ENCODE measurements at regions not wholly inside any gene's neighbourhood (a gene's known extent, or its start where the extent isn't known, plus 50 kb on each side); places are given as distances from the start of the nearest gene placed in this dataset.

DNA sequence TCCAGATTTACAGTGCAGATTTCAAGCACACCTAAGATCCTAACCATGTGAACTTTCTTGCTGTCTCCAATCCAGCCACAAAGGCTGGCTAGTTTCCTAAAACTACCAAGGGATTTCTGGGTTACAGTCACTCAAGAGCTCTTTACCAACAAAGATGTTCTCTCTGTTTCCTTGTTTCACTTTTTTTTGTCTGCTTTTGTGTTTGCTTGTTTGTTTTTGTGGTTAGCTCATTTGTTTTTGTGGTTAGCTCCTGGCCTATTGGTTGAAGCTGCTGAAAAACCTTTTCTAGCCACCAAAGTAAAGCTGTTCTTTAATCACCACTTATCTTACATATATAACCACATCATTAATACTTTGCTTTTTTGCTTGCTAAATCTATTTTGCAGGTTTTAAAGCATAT is 642.5 kb upstream of the GALNTL6 start:
- DNase-seq (ENCODE audit: low read depth in 2 of 3, low spot score in 1 of 3): no peak

DNA sequence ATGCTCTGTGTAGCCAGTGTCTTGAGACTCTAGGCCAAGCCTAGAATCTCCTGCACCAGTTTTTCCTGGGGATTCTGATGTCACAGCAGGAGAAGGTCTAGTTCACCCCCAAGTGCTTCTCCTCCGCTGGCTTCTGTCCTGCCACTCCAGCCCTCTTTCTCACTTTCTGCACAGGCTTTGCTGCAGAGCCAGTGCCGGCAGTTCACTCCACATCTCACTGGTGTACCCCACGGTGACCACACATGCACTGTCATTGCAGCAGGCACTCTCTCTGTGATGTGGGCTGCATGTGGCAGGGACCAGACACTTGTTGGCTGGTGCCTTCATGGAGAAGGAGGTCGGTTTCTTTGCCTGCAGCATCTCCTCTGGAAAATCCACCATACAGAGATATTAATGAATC is 643.8 kb upstream of the GALNTL6 start:
- no peak for DNase-seq (ENCODE audit: low read depth in 2 of 3, low spot score in 1 of 3)

DNA sequence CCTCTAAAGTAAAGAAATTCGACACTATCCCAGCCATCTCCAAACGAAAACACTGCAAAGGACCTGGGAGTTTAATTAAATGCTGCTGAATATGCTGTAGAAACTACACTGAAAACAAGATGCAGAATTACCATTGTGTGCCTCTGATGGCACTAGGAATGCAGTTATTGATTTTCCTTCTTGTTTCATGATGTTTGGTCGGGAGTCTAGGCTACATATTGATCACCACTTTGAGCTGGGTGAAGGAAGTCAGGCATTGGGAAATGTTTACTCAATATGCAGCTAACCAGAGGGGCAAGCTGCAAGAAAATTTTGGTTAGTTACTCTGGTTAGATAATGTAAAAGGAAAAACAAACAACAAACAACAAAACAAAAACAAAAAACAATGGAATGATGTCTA is 650.7 kb upstream of the GALNTL6 start:
- no peak for DNase-seq (ENCODE audit: low read depth in 2 of 3, low spot score in 1 of 3)

DNA sequence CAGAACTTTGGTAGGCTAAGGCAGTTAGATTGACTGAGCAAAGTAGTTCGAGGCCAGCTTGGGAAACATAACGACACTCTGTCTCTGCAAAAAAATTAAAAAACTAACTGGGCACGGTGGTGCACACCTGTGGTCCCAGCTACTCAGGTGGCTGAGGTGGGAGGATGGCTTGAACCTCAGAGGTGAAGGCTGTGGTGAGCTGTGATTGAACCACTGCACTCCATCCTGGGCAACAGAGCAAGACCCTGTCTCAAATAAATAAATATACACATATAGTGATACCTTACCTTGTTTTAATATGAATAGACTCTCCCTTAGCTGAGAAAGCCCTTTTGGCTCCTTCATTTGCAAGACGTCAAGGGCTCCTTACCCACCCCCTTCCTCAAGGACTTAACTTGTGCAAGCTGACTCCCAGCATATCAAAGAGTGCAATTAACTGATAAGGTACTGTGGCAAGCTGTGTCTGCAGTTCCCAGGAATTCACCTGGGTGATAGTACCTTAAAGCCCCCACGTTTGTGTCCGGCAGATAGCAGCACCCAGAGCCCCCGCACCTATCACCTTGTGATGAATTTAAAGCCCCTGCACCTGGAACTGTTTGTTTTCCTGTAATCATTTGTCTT is 655.6 kb upstream of the GALNTL6 start:
- DNase-seq (ENCODE audit: low read depth in 2 of 3, low spot score in 1 of 3): no peak

DNA sequence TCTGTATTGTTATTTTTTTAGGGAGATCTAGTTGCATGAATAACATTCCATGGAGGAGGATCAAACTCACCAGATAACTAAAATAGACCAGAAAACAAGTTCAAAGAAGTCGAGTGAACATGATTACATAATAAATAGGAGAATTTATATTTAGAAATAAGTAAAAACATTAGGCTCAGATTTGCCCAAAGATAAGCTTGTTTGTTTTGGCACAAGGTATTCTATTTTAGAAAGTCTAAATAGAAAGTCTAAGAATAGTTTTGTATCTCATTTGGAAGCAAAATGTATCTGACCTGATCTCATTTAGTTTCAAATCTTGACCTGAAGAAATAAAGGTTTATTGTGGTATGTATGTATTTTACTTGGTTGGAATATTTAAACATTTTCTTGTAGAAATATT is 670.6 kb upstream of the GALNTL6 start:
- DNase-seq (ENCODE audit: low read depth in 2 of 3, low spot score in 1 of 3): no peak

DNA sequence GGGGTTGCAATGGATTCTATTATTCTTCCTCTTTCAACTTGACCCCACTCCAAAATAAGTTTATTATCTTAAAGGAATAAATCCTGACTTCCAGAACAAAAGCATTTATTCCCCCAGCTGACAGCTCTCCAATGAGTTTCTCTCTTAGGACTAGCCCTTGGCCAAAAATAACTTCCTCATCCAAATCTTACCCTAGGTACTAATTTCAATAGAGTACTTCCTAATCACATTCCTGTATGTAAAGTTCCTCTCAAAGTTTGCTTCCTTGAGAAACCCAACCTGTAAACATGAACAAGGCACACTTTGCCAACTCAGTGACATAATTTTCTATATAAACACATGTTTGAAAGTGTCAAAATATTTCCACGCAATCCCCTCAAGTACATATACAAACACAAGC is 671.2 kb upstream of the GALNTL6 start:
- DNase-seq (ENCODE audit: low read depth in 2 of 3, low spot score in 1 of 3): no peak

DNA sequence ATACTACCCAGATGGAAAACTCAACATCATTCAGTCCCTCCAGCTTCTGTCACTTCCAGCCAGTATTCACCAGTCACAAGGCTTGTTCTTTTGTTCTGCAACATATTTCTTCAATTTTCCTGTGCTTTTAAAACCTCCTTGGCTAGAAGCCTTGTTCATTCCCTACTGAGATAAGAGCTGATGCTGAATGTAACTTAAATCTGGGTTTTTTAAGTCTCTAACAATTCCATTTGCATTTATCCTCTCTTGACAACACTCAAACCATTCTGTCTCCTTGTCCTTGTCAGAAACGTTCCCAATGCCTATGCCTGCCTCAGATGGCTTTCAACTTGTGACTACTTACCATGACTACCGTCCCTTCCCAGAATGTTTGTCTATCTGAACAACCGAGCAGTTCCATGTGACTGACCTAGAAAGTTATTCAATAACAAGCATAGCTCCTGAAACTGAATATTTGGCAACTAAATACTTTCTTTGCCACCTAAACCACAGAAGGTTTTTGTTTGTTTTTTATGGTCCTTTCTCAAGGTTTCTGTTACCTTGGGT is 682.9 kb upstream of the GALNTL6 start:
- DNase-seq (ENCODE audit: low read depth in 2 of 3, low spot score in 1 of 3): no peak

DNA sequence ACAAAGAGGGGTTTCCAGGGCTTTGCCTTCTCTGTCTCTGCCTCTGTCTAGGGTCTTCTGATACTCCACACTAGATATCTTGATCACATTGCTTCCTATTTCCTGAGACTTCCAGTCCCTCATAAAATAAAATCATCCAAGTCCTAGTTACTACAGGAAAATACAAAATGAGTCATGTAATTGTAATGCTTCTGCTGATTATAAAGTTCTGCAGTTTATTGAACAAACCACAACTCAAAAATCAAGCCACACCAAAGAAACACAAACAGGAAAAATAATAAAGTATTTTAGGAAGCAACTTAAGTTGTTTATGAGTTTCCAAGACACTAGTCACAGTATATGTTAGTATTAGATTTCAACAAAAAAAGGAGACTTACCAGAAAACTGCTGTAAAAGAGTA is 695.1 kb upstream of the GALNTL6 start:
- DNase-seq (ENCODE audit: low read depth in 2 of 3, low spot score in 1 of 3): no peak

DNA sequence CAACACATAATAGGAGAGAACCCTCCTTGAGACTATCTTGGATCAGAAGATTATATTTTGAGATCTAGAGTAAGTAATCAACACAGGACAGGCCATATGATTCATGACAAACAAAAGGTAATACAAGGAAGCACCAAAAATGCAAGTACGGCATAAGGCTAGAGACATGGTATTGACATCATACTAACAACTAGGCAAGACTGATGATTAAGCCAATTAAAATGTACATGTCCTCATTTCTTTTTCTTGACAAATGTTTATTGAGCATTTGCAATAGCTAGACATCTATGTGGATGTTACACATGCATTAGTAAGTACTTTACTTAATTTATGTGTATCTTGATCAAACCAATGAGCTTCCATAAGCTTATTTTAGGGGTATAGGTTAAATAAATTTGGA is 695.7 kb upstream of the GALNTL6 start:
- no peak for DNase-seq (ENCODE audit: low read depth in 2 of 3, low spot score in 1 of 3)

DNA sequence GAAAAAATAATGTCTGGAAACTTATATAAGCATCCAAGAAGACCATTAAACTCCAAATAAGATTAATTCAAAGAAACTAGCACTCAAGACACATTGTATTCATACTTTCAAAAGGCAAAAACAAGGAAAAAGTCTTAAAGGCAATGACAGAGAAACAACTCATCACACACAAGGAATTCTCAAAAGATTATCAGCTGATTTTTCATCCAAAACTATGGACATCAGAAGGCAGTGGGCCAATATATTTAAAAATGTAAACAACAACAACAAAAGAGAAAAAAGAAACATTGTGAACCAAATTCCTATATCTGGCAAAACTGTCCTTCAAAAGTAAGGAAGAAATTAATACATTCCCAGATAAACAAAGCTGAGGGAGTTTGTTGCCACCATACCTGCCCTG is 711.4 kb upstream of the GALNTL6 start:
- no peak for DNase-seq (ENCODE audit: low read depth in 2 of 3, low spot score in 1 of 3)

DNA sequence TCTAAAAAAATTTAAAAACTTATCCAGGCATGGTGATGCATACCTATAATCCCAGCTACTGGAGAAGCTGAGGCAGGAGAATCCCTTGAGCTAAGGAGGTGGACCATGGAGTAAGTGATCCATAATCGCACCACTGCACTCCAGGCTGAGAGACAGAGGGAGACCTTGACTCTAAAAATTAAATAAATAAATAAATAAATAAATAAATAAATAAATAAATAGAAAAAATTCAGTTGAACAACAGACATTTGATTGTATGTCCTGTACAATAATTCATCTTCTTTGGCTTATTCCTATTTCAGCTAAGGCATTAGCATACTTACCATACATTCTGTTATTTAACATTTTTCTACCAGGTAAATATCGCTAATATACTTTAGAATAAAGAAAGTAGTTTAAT is 726.1 kb upstream of the GALNTL6 start:
- no peak for DNase-seq (ENCODE audit: low read depth in 2 of 3, low spot score in 1 of 3)

DNA sequence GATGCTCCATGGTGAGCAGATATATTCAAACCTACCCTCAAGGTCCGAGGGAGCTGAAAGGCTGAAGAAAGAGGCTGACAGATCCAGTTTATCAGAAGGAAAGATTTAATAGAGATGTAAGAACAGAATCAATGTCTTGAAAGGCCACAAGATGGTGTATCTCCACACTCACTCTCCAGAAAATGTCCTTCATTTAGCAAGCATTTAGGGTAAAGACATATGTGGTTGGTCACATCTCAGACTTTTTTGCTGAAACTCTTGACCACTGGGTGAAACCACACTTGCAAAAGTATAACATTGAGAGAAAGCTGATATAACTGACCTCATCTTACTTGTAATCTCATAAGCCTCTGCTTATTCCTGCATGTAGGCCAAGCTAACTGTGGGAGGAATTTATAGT is 745.8 kb upstream of the GALNTL6 start:
- DNase-seq (ENCODE audit: low read depth in 2 of 3, low spot score in 1 of 3): no peak

DNA sequence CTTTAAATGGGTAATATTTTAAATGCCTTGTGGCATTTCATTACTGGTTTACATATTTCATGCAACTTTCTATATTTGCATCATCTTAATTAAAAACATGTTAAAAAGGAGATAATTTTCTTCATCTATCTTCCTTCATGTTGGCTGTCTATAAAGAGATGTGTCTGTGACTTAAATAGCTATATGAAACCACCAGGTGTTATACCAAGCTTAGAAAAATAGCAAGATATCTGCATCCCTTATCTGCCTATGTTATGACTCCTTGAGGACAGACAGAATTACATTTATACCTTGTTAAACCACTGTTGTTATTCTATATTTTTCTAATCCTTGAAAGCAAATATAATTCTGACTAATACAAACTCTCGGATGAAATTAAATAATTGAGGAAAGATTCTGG is 763.8 kb upstream of the GALNTL6 start:
- DNase-seq (ENCODE audit: low read depth in 2 of 3, low spot score in 1 of 3): no peak

DNA sequence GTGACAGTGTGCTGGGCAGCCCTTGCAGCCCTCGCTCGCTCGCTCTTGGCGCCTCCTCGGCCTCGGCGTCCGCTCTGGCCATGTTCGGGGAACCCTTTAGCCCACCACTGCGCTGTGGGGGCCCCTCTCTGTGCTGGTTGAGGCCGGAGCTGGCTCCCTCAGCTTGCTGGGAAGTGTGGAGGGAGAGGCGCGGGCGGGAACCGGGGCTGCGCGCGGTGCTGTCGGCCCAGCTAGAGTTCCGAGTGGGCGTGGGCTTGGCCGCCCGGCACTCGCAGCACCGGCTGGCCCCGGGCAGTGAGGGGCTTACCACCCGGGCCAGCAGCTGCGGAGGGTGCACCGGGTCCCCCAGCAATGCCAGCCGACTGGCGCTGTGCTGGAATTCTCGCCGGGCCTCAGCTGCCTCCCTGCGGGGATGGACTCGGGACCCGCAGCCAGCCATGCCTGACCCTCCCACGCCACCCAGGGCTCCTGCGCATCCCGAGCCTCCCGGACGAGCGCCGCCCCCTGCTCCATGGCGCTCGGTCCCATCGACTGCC is 770.1 kb upstream of the GALNTL6 start:
- no peak for DNase-seq (ENCODE audit: low read depth in 2 of 3, low spot score in 1 of 3)

DNA sequence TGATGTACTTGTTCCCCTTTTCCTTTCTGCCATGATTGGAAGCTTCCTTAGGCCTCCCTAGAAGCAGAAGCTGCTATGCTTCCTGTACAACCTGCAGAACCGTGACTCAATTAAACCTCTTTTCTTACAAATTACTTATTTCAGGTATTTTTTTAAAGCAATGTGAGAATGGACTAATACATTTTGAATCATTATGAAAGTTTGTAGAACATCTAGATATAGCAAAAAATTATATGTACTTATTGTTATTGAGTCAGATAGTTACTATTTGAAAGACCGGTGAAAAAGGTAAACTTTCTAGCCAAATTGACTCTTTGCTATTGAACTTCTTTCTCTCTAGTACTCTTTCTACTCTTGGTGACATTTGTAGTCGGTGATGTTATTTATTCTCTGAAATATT is 777.3 kb upstream of the GALNTL6 start:
- DNase-seq (ENCODE audit: low read depth in 2 of 3, low spot score in 1 of 3): no peak

DNA sequence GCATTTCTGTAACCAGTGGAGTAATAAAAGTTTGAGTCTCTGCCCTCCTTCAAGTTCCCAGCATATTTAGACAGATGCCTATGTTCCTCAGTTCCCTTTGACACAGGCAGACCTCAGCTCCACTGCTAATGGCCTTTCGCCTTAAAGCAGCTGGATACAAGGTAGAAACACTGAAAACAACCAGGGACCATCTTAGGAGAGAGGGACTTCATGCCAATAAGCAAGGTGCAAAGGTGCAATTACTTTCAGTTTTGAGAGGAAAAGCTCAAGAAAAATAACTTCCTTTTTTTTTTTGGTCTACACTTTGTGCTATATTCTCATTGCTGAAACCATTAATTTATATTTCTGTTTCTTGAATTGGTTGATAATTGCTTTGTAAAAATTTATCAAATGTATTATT is 781.9 kb upstream of the GALNTL6 start:
- no peak for DNase-seq (ENCODE audit: low read depth in 2 of 3, low spot score in 1 of 3)

DNA sequence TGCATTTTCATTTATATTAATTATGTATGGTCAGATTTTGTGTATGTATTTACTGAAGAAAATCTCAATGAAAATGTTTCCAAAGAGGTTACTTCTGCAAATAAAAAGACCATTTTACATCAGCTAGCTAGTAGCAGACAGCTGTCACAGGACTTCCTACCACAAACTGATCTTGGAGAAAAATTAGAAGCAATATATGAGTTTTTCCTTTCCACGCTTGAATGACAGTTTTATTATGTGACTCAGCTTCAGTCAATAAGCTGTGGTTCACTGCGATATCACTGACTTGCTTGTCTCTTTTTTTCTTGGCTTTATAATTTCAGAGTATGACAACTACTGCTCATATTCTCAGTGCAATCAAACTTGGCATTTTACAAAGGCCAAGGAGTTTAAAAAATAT is 787.4 kb upstream of the GALNTL6 start:
- DNase-seq (ENCODE audit: low read depth in 2 of 3, low spot score in 1 of 3): no peak

DNA sequence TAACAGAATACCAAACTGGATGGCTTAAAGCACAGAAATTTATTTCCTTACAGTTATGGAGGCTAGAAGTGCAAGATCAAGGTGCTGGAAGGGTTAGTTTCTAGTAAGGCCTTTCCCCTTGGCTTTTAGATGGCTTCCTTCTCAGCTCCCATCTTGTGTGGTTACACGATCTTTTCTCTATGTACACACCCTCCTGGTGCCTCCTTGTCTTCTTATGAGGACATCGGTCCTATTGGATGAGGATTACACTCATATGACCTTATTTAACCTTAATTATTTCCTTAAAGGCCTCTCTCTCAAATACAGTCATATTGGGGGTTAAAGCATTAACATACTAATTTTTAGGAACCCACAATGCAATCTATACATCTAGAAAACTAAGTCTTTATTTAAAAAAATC is 787.9 kb upstream of the GALNTL6 start:
- no peak for DNase-seq (ENCODE audit: low read depth in 2 of 3, low spot score in 1 of 3)

DNA sequence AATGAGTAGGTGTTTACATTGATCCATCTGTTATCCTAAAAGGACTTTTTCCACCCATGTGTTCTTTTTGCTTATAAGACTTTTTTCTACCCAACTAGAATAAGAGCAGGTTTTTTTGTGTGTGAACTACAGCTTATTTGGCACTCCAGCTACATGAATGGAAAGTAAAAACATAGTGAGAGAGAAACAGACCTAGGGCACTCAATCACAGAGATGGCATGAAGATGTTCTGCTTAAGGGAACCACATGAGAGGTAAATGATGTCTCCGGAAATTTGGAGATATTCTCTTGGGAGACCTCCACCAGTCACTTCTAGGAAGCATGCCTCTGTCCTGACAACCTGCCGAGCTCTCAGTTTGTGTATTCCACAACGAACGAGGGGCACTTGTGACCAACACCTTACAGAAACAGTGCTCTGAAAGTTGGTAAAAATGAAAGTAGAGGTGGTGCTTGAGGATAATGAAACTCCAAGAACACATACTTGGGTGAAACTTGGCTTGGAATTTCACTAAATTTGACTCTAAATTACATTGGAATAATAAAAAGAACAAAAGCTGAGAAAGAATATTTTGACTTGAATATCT is 788.4 kb upstream of the GALNTL6 start:
- no peak for DNase-seq (ENCODE audit: low read depth in 2 of 3, low spot score in 1 of 3)

DNA sequence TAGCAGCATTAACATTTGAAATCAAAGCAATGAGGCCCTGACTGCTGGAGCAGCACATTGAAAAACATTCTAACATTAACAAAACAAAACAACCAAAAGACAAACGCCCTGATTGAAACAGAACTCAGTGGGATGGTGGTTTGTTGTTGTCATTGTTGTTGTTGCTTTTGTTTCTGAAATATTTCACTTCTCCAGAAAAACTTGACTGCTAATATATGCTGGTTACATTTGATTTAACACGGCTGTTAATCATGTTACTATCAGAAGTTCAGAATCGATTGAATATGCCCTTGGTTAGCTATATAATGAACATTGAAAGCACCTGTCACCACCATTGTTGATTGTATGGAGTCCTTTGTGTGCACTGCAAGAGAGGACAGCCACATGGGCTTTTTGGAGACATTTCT is 790.4 kb upstream of the GALNTL6 start:
- no peak for DNase-seq (ENCODE audit: low read depth in 2 of 3, low spot score in 1 of 3)

DNA sequence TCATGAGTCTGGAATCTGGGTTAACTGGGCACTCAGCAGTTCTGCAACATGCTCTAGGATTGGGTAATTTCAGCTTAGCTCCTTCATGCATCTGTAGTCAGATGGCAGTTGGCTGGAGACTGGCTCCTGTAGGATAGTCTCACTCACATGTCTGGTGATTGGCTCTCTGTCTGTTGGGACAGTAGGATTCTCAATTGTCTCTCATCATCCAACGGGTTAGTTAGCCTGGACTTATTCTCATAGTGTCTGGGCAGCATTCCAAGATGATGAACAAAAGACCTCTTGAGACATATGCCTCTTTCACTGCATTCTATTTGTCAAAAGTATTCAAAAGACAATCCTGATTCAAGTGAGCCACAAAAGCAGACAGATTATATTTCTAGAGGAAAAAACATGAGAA is 795.6 kb upstream of the GALNTL6 start:
- DNase-seq (ENCODE audit: low read depth in 2 of 3, low spot score in 1 of 3): no peak

DNA sequence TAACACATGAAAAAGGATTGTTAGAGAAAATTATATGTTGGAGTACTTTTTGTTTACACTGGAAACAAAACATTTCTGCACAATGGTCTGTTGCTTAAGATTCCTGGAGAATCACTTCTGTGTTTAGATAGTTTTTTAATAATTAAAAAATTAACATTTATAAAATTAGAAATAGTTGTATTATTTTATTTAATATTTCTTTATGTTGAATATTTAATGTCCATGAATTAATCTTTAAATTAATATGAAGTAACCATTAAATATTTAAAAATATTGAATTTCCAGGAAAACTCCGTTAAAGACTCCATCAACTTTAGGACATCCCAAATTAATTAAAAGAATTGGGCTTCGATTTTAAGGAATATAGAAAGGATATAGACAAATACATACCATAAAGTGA is 797.1 kb upstream of the GALNTL6 start:
- no peak for DNase-seq (ENCODE audit: low read depth in 2 of 3, low spot score in 1 of 3)

DNA sequence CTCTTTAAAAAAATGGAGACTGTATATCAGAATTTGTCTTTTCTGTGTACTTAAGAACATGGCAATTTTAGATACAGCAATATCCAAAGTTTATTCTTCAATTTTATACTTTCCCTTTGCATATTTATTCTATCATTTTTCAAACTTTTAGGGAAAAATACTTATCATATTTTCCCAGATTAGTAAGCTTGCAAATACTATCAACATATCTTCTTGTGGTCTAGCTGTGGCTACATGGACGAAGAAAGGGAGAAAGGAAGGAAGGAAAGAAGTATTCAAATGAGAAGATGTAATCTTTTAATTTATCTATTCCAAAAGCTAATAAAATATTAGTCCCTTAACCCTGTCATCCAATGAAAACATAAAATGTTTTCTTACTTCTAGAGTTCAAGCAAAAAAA is 797.8 kb upstream of the GALNTL6 start:
- DNase-seq (ENCODE audit: low read depth in 2 of 3, low spot score in 1 of 3): no peak
